GM12878 (cell line): ENCODE measurements at regions not wholly inside any gene's neighbourhood (a gene's known extent, or its start where the extent isn't known, plus 50 kb on each side); places are given as distances from the start of the nearest gene placed in this dataset.

Source experiments
- BCL11A ChIP-seq: IDR thresholded peaks from 2 replicates; pipeline ENCODE4 v1.6.1; 2011; ENCODE audit warnings: low read depth, low read length
- CREB1 ChIP-seq: IDR thresholded peaks from 2 replicates; pipeline ENCODE4 v1.6.1; 2012; ENCODE audit warnings: low read depth, mild to moderate bottlenecking, inconsistent platforms
- EZH2 ChIP-seq: IDR thresholded peaks from 2 replicates; pipeline ENCODE4 v1.6.1; 2012; ENCODE audit warnings: low read depth, mild to moderate bottlenecking, control low read depth, inconsistent platforms, low read length, borderline replicate concordance; ENCODE audit not compliant: control insufficient read depth
- MXI1 ChIP-seq: fragments of 150-350 bp; IDR thresholded peaks from 2 replicates; pipeline ENCODE4 v1.6.1; 2011; ENCODE audit warnings: low read depth, mild to moderate bottlenecking, inconsistent platforms, low read length, improper control_type of control experiment
- MYC ChIP-seq: IDR thresholded peaks from 2 replicates; pipeline ENCODE4 v1.6.1; 2011; ENCODE audit warnings: mild to moderate bottlenecking, low read length, moderate library complexity, inconsistent platforms; ENCODE audit not compliant: insufficient read depth, insufficient replicate concordance, insufficient read length, severe bottlenecking
- NR2C1 ChIP-seq: fragments of 450-650 bp; IDR thresholded peaks from 2 replicates; pipeline ENCODE4 v1.6.1; 2017; ENCODE audit warnings: antibody characterized with exemption, mild to moderate bottlenecking, moderate library complexity
- POLR2A ChIP-seq: IDR thresholded peaks from 2 replicates; pipeline ENCODE4 v1.6.1; 2011; ENCODE audit warnings: low read depth, mild to moderate bottlenecking, low read length
- RBBP5 ChIP-seq: fragments of 200-600 bp; sonication (generic); conservative IDR thresholded peaks from 2 replicates; pipeline ENCODE4 v1.6.1; 2016
- TF ChIP-seq, protein P1 (sequence below): fragments of 450-650 bp; formaldehyde crosslinking; IDR thresholded peaks from 2 replicates; pipeline ENCODE4 v1.4.0; 2022; ENCODE audit warnings: mild to moderate bottlenecking, moderate library complexity
- TF ChIP-seq, protein P2 (sequence below): fragments of 450-650 bp; IDR thresholded peaks from 2 replicates; pipeline ENCODE4 v1.6.1; 2018; ENCODE audit warnings: mild to moderate bottlenecking, low read depth, moderate library complexity; ENCODE audit not compliant: partially characterized antibody
- TF ChIP-seq, protein P3 (sequence below), 3 experiments: IDR thresholded peaks in 2 of 3; conservative IDR thresholded peaks in 1 of 3; 2 replicates each; pipeline ENCODE4 v1.5.1; 2011; ENCODE audit warnings: low read depth in 3 of 3, low read length in 3 of 3, mild to moderate bottlenecking in 3 of 3, control low read depth in 2 of 3, moderate library complexity in 2 of 3, inconsistent platforms in 1 of 3, mixed read lengths in 1 of 3; ENCODE audit not compliant: control insufficient read depth in 2 of 3, insufficient read depth in 1 of 3; ENCODE audit errors: extremely low read depth in 1 of 3

DNA sequence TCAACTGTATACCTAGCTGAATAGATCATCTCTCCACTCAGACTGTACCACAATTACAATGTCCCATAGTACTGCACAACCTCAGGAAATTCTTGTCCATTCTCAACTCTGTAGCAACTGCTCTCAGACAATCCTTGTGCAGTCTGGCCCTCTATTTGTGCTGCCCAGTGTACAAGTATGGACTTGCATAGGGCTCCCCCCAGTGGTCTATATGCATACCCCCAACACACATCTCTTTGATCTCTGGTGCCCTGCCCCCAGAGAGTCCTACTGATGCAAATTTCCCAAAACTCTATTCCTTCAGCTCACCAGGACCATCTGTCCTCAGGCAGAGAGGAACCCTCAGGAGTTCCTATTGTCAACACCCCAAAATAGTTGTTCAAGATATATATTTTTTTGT, 205.3 kb downstream of the SLCO4C1 start:
- TF ChIP-seq RBBP5 (no peak), POLR2A (no peak), NR2C1 (no peak), CREB1 (no peak), EZH2 (no peak), BCL11A (no peak), MYC (no peak), MXI1 (no peak)
- TF ChIP-seq, protein P1, sequence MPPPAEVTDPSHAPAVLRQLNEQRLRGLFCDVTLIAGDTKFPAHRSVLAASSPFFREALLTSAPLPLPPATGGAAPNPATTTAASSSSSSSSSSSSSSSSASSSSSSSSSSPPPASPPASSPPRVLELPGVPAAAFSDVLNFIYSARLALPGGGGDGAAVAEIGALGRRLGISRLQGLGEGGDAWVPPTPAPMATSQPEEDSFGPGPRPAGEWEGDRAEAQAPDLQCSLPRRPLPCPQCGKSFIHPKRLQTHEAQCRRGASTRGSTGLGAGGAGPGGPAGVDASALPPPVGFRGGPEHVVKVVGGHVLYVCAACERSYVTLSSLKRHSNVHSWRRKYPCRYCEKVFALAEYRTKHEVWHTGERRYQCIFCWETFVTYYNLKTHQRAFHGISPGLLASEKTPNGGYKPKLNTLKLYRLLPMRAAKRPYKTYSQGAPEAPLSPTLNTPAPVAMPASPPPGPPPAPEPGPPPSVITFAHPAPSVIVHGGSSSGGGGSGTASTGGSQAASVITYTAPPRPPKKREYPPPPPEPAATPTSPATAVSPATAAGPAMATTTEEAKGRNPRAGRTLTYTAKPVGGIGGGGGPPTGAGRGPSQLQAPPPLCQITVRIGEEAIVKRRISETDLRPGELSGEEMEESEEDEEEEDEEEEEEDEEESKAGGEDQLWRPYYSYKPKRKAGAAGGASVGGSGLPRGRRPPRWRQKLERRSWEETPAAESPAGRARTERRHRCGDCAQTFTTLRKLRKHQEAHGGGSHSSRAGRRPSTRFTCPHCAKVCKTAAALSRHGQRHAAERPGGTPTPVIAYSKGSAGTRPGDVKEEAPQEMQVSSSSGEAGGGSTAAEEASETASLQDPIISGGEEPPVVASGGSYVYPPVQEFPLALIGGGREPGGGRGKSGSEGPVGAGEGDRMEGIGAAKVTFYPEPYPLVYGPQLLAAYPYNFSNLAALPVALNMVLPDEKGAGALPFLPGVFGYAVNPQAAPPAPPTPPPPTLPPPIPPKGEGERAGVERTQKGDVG (CRISPR knock-in tag) = no peak
- TF ChIP-seq, protein P2, sequence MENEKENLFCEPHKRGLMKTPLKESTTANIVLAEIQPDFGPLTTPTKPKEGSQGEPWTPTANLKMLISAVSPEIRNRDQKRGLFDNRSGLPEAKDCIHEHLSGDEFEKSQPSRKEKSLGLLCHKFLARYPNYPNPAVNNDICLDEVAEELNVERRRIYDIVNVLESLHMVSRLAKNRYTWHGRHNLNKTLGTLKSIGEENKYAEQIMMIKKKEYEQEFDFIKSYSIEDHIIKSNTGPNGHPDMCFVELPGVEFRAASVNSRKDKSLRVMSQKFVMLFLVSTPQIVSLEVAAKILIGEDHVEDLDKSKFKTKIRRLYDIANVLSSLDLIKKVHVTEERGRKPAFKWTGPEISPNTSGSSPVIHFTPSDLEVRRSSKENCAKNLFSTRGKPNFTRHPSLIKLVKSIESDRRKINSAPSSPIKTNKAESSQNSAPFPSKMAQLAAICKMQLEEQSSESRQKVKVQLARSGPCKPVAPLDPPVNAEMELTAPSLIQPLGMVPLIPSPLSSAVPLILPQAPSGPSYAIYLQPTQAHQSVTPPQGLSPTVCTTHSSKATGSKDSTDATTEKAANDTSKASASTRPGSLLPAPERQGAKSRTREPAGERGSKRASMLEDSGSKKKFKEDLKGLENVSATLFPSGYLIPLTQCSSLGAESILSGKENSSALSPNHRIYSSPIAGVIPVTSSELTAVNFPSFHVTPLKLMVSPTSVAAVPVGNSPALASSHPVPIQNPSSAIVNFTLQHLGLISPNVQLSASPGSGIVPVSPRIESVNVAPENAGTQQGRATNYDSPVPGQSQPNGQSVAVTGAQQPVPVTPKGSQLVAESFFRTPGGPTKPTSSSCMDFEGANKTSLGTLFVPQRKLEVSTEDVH = no peak
- TF ChIP-seq, protein P3, sequence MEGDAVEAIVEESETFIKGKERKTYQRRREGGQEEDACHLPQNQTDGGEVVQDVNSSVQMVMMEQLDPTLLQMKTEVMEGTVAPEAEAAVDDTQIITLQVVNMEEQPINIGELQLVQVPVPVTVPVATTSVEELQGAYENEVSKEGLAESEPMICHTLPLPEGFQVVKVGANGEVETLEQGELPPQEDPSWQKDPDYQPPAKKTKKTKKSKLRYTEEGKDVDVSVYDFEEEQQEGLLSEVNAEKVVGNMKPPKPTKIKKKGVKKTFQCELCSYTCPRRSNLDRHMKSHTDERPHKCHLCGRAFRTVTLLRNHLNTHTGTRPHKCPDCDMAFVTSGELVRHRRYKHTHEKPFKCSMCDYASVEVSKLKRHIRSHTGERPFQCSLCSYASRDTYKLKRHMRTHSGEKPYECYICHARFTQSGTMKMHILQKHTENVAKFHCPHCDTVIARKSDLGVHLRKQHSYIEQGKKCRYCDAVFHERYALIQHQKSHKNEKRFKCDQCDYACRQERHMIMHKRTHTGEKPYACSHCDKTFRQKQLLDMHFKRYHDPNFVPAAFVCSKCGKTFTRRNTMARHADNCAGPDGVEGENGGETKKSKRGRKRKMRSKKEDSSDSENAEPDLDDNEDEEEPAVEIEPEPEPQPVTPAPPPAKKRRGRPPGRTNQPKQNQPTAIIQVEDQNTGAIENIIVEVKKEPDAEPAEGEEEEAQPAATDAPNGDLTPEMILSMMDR (IDR thresholded peaks at IDR 0.05 in 2 of 3, conservative IDR thresholded peaks at IDR 0.05 in 1 of 3; ENCODE audit: control insufficient read depth in 2 of 3, extremely low read depth in 1 of 3, insufficient read depth in 1 of 3, low read depth in 3 of 3, low read length in 3 of 3) = peak; percentile 26 to 47 (median 44); a peak in 4 of 6 replicates
